ENCODE measurements at regions not wholly inside any gene's neighbourhood (a gene's known extent, or its start where the extent isn't known, plus 50 kb on each side); places are given as distances from the start of the nearest gene placed in this dataset.

- TF ChIP-seq CTCF (IDR thresholded peaks at IDR 0.05) (no peak), ZFX (IDR thresholded peaks at IDR 0.05; ENCODE audit: borderline replicate concordance) (no peak)
Measured at GRCh38 chr3:30972449-30972848, 78.0 kb upstream of the GADL1 start.
